ENCODE measurements at regions not wholly inside any gene's neighbourhood (a gene's known extent, or its start where the extent isn't known, plus 50 kb on each side); places are given as distances from the start of the nearest gene placed in this dataset.

DNA sequence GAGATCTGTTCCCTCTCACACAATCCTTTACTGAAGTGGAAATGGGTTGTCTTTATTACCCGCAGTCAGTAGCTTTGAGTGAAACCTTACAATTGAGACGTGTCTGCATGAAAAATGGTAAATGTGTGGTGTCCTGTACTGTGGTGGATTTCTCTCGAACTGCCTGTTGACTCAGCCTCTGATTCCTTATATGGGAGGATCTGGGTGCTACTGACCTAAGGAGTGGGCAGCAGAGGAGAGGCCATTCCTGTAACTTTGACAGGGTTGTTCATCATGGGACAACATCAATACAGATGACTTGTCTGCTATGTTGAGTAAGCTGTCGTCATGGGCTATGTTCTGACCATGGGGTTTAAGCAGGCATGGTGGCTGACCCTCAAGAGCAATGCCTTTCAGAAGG is 159.6 kb upstream of the WDR1 start:
- no peak for DNase-seq (ENCODE audit: low read depth in 2 of 2)
- no peak overlapping the region for H3K4me3 ChIP-seq (replicated peaks in 1 of 2; ENCODE audit: low read depth in 2 of 2, low read length in 2 of 2)
- TF ChIP-seq, protein P1, sequence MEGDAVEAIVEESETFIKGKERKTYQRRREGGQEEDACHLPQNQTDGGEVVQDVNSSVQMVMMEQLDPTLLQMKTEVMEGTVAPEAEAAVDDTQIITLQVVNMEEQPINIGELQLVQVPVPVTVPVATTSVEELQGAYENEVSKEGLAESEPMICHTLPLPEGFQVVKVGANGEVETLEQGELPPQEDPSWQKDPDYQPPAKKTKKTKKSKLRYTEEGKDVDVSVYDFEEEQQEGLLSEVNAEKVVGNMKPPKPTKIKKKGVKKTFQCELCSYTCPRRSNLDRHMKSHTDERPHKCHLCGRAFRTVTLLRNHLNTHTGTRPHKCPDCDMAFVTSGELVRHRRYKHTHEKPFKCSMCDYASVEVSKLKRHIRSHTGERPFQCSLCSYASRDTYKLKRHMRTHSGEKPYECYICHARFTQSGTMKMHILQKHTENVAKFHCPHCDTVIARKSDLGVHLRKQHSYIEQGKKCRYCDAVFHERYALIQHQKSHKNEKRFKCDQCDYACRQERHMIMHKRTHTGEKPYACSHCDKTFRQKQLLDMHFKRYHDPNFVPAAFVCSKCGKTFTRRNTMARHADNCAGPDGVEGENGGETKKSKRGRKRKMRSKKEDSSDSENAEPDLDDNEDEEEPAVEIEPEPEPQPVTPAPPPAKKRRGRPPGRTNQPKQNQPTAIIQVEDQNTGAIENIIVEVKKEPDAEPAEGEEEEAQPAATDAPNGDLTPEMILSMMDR (IDR thresholded peaks at IDR 0.05; ENCODE audit: low read depth, low read length), result no peak

DNA sequence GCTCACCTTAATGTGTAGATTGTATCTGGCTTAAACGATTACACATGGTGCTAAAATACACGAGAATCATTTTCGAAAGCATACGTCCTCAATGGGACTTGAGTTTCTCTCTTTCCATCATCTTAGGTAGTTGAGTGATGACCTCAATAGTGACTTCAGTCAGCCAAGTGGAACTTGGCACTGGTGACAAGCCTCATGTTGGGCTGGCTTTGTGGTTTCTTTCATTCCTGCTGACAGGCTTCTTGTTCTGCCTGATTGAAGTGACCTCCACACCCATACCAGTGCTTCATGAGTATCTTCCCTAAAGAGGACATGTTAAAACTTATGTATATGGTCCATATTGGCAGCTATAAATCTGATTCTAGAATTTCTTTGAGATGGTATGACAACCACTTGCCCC is 159.1 kb upstream of the WDR1 start:
- H3K4me3 ChIP-seq (replicated peaks in 1 of 2; ENCODE audit: low read depth in 2 of 2, low read length in 2 of 2), result no peak overlapping the region
- DNase-seq (ENCODE audit: low read depth in 2 of 2), result no peak
- TF ChIP-seq, protein P1 (IDR thresholded peaks at IDR 0.05; ENCODE audit: low read depth, low read length), result no peak

DNA sequence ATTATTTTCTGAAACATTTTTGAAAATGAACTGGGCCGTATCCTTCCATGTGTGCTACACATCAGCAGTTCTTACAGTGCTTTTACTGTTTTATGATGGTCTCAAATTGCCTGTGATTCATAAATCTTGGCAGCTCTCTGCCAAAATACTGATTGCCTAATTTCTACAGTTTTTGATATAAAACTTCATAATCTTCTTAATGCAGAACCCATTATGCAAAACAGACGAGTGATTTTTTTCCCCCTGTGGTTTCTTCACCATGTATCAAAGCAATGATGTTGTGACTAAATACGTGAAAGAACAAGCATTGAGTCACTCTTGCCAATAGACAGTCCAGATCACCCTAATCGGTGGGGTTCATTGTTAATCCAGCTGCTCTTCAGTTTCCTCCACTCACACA is 156.4 kb upstream of the WDR1 start:
- DNase-seq (ENCODE audit: low read depth in 2 of 2), result peak; percentile 65 to 71
- TF ChIP-seq, protein P1 (IDR thresholded peaks at IDR 0.05; ENCODE audit: low read depth, low read length), result no peak

DNA sequence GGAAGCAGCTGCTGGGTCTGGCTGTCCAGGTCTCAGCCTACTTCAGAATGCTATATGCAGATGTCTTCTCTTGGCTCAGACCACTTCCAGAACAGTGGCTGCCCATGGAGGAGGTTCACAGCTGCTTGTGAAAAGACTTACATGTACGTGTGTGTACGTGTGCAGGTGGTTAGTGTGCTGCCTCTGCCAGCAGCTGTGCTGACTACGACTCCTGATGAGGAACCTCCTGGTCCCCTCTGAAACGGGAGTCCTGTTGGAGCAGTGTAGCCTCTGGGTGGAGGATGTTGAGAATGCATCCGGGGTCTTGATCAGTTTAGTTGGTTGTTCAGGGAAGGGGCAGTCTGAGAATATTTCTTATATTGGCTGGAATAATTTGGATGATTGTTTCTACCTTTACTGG is 155.9 kb upstream of the WDR1 start:
- no peak overlapping the region for H3K4me3 ChIP-seq (replicated peaks in 1 of 2; ENCODE audit: low read depth in 2 of 2, low read length in 2 of 2)
- no peak for DNase-seq (ENCODE audit: low read depth in 2 of 2)
- TF ChIP-seq, protein P1 (IDR thresholded peaks at IDR 0.05; ENCODE audit: low read depth, low read length), result no peak

More for the DNA sequence above, 156.4 kb upstream of the WDR1 start:
- H3K4me3 ChIP-seq (replicated peaks in 1 of 2; ENCODE audit: low read depth in 2 of 2, low read length in 2 of 2), result no peak overlapping the region

DNA sequence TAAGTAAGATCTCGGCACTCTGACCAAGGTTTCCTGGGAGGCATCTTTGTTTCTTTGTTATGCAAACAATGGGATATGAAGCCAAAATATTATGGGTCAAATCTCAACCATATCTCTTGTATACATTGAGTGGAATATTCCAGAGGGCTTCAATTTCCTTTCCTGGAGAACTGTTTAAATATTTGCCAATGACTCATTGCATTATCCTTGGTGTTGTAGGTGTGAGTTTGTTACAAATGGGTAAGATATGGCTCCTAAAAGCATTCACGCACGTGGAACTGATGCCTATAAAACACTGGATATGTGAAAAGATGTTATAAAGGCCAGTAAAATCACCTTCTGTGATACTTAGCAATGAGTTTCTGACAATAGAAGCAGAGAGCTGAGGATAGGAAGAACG is 150.5 kb upstream of the WDR1 start:
- TF ChIP-seq, protein P1 (IDR thresholded peaks at IDR 0.05; ENCODE audit: low read depth, low read length), result no peak
- no peak overlapping the region for H3K4me3 ChIP-seq (replicated peaks in 1 of 2; ENCODE audit: low read depth in 2 of 2, low read length in 2 of 2)

DNA sequence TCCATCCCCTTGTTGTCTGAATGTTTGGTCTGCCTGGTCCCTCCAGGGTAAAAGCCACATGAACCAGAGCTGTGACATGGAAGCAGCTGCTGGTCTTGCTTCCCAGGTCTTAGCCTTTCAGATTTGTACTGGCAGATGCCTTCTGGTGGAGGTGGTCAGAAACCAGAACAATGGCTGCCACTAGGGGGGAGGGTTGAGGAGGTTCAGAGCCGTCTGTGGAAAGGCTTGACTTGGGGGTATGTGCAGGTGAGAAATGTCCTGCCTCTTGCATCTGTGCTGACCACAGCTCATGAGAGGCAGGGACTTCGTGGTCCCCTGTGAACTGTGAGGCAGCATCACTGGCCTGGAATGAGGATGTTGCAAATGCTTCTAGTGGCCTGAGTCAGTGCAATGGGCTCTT is 144.2 kb upstream of the WDR1 start:
- H3K4me3 ChIP-seq (replicated peaks in 1 of 2; ENCODE audit: low read depth in 2 of 2, low read length in 2 of 2), result no peak overlapping the region
- DNase-seq (ENCODE audit: low read depth in 2 of 2), result peak in 1 of 2 donors; percentile 20
- TF ChIP-seq, protein P1 (IDR thresholded peaks at IDR 0.05; ENCODE audit: low read depth, low read length), result no peak

More for the DNA sequence above, 150.5 kb upstream of the WDR1 start:
- no peak for DNase-seq (ENCODE audit: low read depth in 2 of 2)

DNA sequence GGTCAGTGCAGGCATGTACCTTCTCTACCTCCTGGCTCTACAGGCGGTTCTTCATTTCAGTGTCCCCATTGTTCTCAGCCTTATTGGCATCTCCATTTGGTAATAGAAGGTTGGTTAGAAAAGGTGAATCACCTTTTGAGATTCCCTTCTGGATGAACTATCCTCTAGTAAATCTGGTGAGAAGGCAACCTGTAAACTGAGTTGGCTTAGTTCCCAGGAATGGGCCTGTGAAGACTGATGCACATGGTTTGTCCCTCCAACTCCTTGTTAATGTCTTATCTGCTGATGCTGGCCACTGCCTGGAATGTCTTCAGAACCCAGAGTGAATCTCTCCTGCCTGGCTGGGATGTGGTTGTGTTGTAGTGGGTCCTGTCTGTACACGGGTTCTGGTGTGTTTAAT is 143.4 kb upstream of the WDR1 start:
- TF ChIP-seq, protein P1 (IDR thresholded peaks at IDR 0.05; ENCODE audit: low read depth, low read length), result no peak
- H3K4me3 ChIP-seq (replicated peaks in 1 of 2; ENCODE audit: low read depth in 2 of 2, low read length in 2 of 2), result no peak overlapping the region
- no peak for DNase-seq (ENCODE audit: low read depth in 2 of 2)
